Activated effector memory CD4-positive, alpha-beta T cell treated with Interleukin-2 at 50 U/mL for 16 hours (primary cell): ENCODE measurements at regions not wholly inside any gene's neighbourhood (a gene's known extent, or its start where the extent isn't known, plus 50 kb on each side); places are given as distances from the start of the nearest gene placed in this dataset.
"Not testable (repeated sequence)": the region's sequence is repeated elsewhere in the genome, so short reads cannot be mapped to it uniquely, and the experiment has no call there.

Experiments
- DNase-seq: peaks from one replicate; pipeline ENCODE4 v3.0.0-alpha.2; 2020

DNA sequence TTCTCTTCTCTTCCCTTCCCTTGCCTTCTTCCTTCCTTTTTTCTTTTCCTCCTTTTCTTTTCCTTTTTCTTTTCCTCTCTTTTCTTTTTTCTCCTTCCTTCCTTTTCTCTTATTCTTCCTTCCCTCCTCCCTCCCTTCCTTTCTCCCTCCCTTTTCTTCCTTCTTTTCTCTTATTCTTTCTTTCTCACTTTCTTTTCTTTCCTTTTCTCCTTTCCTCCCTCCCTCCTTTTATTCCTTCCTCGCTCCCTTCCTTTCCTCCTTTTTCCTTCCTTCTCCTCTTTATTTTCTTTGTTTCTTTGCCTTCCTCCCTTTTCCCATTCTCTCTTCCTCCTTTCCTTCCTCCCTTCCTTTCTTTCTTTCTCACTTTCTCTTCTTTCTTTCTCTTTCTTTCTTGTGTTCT is 146.1 kb downstream of the ZNF92 start:
- not testable (repeated sequence) for DNase-seq

DNA sequence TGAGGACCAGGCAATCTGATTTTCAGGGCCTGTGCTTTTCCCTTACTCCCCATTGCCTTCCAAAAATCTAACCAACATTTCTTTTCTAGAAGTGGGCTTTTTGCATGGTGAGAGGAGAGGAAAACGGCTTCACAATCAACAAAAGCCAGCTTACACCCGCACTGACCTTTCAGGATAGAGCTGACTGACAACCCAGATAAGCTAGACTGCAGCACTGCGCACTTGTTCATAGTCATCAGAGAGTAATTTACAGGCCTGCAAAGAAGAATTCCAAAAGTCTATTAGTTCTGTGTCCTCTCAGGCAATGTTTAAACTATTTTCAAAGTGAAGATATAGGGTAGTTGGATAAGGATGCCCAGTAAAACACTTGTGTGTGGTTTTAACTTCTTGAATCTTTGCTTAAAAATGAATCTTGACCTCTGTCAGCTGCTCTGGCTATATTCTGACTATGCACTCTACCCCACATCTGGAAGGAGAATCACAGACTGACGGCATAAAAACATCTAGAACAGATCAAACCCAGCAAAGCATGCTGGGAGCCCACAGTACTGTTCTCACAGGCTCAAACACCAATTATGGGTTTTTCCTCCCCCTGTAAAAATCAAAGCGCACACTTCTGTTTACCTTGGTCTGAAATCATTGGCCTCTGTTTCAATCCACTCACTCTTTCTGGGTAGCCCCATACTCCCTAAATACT is 172.0 kb downstream of the ZNF92 start:
- not testable (repeated sequence) for DNase-seq

DNA sequence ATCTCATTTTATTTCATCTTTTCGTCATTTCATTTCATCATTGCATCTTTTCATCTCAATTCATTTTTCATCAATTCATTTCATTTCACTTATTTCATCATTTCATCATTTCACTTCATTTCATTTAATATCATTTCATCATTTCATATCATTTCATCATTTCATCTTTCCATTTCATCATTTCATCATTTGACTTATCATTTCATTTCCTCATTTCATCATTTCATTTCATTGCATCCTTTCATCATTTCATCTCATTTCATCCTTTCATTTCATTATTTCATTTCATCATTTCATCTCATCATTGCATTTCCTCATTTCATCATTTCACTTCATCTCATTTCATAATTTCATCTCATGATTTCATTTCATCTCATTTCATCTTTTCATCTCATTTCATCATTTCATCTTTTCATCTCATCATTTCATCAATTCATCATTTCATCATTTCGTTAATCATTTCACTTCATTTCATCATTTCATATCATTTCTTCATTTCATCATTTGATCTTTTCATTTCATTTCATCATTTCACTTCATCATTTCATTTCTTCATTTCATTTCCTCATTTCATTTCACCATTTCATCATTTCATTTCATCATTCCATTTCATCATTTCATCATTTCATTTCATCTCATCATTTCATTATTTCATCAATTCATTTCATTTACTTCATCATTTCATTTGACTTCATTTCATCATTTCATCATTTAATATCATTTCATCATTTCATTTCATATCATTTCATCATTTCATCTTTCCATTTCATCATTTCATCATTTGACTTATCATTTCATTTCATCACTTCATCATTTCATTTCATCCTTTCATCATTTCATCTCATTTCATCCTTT is 176.2 kb downstream of the ZNF92 start:
- not testable (repeated sequence) for DNase-seq

DNA sequence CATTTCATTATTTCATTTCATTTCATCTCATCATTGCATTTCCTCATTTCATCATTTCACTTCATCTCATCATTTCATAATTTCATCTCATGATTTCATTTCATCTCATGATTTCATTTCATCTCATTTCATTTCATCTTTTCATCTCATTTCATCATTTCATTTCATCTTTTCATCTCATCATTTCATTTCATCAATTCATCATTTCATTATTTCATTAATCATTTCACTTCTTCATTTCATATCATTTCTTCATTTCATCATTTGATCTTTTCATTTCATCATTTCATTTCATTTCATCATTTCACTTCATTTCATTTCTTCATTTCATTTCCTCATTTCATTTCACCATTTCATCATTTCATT is 176.8 kb downstream of the ZNF92 start:
- not testable (repeated sequence) for DNase-seq

DNA sequence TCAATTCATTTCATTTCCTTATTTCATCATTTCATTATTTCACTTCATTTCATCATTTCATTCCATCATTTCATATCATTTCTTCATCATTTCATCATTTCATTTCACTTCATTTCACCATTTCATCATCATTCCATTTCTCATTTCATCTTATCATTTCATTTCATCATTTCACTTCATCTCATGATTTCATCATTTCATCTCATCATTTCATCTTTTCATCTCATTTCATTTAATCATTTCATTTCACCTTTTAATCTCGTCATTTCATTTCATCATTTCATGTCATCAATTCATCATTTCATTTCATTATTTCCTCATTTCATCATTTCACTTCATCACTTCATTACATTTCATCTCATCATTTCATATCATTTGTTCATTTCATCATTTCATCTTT is 177.4 kb downstream of the ZNF92 start:
- DNase-seq, result not testable (repeated sequence)

DNA sequence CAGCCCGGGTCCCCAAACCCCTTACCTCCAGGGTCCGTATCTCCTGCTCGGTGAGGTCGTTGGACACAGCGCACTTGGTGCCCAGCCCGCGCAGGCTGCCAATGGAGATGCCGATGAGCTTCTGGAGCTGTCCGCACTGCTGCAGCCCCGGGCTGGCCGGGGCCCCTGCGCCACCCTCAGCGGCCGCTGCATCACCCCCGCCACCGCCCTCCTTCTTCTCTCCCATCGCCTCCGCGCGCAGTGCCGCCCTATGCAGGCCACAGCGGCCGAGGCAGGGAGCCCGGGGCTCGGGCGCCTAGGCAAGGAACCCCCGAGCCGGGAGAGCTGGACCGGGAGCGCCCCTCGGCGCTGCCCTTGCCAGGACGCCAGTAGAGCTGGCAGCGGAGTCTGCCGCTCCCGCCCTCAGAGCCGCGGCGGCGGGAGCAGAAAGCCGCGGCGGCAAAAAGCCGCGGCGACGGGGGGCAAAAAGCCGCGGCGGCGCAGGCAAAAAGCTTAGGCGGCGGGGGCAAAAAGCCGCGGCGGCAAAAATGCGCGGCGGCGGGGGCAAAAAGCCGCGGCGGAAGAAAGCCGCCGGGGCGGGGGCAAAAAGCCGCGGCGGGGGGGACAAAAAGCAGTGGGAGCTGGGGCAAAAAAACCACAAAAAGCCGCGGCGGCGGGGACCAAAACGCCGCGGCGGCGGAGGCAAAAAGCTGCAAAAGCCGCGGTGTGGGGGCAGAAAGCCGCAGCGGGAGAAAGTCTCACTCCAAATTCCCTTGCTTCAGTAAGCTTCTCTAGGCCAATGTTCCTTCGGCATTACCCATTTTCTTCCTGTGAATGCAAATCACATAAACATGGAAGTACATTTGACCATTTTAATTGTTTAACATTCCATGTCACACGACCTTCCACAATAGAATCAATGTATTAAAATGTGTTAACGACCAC is 181.2 kb downstream of the ZNF92 start:
- not testable (repeated sequence) for DNase-seq

DNA sequence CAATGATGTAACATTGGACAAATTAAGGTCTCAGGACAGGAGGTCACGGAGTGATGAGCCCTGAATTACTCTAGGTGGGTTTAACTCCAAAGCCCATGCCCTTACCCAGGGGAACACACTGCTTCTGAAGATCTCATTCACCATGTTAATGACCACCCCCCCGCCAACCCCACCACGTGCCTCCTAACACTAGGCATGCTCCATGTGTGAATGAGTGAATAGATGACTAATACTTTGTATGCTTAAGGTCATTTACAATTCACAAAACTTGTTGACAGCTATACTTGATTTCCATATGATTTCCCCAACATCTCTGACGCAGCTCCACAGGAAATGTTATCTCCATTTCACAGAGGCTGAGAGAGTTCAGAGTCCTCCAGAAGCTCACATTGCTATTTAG is 184.9 kb downstream of the ZNF92 start:
- not testable (repeated sequence) for DNase-seq

DNA sequence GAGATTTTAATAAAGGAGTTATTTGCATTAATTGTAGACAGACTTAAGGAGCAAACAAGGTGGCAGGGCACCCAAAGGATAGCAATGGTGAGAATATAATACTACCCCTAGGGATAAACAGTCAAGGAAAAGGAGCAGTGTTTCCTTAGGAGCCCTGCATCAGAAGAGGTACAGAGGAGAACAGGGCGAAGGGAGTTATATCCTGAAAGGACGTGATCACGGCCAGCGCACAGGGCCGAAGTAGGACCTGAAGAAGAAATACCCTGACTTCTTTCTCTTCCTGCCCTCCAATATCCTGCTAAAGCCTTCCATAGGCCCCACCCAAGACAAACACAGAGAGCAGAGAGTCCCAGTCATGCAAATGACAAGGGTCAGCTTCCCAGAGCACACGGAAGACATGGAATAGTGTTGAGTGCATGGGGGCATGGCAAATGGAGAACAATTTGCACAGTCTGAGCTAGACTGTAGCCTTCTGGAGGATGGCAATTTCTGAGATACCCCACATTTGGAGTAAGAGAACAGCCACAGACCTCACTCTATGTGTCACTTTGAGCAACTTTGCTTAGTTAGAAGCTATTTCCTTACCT is 188.2 kb downstream of the ZNF92 start:
- not testable (repeated sequence) for DNase-seq

DNA sequence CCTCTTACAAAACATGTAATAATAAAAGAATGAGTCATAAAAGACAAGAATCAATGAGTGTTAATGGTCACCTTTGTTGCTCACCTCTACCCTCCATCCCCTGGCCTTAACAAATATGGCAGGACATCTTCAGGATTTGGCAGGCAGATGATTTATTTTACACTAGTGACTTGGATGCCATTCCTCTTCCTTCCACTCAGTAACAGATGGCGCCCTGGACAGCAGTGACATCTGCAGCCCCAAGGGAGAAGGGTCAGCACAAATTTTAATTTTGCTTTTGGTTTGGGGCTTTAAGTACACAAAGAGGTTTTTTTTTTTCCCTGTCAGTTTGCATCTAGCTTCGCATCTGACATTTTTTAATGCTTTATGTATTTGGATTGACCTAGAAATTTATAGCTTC is 188.9 kb downstream of the ZNF92 start:
- DNase-seq, result not testable (repeated sequence)

DNA sequence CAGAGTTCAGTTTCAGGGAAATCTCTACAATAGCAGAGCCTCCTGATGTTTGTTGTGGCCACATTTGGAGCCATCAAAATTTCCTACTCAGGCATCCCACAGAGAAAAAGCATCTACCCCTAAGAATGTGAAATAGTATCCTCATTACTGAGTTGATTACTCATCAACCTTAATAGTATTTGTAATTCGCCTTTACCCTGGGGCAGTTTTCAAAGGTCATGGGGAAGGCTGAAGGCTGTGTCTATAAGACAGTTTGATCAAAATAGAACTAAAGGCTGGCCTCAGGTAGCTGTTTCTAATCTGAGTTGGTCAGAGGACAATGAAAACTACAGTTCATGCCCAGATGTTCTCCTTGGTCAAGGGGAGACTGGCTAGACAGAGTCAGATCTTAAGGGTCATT is 189.7 kb downstream of the ZNF92 start:
- not testable (repeated sequence) for DNase-seq

DNA sequence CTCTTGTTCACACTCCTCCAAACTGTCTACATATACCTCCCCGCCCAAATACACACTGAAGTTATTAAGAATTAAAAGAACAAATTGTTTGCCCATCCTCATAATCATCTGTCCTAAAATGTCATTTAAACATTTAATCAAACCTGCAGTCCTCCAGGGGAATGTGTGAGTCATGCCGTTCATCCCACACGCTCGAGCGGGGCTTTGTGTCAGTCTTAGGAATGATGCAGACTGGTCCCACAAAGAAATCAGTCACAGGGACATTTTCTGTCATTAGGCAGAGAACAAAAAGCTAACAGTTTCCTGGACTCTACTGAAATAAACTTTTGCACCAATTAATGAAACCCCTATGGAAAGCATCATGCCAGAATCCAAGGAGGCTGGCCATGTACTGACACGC is 194.6 kb downstream of the ZNF92 start:
- DNase-seq, result not testable (repeated sequence)

DNA sequence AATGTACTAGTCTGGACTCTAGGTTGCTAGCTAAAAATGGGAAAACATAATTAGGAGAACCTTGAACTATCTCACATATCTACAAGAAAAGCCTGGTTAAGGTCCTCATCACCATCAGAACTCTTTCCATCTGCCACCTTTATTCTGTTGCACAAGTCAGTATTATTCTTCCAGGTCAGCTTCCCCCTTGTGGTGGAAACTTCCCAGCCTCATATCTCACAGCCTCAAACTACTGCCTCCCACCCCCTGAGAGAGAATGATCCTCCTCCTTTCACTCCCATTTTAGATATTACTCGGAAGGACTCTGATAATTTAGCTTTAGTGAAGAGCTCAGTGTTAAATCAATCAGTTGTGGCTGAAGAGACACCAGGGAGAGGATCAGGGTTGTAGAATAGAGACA is 197.3 kb downstream of the ZNF92 start:
- not testable (repeated sequence) for DNase-seq

DNA sequence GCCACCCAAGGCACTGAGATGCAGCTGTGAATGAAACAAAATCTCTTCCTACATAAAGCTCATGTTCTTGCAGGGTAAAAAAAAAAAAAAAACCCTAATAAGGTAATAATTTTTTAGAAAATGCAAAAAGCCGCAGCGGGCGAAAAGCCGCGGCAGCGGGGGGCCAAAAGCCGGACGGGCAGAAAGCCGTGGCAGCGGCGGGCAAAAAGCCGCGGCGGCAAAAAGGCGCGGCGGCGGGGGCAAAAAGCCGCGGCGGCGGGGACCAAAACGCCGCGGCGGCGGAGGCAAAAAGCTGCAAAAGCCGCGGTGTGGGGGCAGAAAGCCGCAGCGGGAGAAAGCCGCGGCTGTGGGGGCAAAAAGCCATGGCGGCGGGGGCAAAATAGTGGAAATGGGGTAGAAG is 198.9 kb downstream of the ZNF92 start:
- DNase-seq, result not testable (repeated sequence)

DNA sequence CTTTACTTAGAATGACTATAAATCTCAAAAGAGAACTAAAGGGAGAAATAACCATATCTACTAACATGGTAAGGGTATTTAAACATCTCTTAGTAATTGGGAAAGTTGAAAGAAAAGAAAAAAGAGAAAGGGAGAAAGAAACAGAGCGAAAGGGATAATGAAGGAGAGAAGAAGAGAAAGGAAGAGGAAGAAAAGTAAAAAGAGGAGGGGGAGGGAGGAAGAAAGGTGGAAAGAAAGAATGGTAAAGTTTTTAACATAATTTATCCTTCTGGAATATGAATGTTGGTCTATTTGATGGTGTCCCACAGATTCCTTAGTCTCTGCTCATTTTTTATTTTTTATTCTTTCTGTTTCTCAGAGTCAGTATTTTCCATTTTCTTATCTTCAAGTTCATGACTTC is 202.7 kb downstream of the ZNF92 start:
- DNase-seq, result not testable (repeated sequence)

DNA sequence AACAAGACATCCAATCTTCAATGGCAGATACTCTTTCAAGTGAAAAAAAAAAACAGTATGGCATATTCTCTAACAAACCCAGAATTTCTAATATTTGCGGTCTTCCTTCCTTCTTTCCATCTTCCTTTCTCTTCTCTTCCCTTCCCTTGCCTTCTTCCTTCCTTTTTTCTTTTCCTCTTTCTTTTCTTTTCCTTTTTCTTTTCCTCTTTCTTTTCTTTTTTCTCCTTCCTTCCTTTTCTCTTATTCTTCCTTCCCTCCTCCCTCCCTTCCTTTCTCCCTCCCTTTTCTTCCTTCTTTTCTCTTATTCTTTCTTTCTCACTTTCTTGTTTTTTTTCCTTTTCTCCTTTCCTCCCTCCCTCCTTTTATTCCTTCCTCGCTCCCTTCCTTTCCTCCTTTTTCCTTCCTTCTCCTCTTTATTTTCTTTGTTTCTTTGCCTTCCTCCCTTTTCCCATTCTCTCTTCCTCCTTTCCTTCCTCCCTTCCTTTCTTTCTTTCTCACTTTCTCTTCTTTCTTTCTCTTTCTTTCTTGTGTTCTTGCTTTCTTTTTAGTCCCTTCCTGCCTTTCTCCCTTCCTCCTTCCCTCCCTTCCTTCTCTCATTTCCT is 209.0 kb downstream of the ZNF92 start:
- not testable (repeated sequence) for DNase-seq

DNA sequence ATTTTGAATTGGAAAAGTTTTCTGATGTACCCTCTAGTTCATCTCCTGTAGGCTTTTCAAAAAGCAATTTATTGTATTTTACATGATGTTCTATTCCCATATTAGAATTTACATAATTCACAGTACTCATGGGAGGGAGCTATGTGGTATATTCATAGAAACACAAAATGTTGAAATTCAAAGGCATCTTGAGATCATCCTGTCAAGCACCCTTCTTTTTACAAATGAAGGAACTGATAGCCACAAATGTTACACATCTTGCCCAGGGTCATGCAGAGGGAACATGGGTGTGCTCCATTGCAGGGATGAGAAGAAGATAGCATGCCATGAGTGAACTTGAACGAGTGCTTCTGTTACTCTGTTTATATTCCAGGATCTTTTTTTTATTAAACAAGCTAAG is 228.8 kb downstream of the ZNF92 start:
- DNase-seq, result not testable (repeated sequence)

DNA sequence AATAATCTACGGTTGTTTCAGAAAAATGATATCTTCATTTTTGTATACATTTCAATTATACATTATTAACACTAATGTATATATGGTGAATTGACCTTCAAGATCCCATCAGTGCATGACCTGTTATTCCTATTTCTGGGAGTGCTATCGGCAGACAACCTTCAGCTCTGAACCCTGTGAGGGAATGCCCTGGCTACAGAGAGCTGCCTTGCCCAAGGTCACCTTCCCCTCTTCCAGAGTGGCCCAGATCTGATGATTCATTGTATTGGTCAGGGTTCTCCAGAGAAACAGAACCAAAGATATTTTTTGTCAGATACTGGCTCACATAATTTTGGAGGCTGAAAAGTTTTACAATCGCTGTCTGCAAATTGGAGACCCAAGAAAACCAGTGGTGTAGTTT is 235.5 kb downstream of the ZNF92 start:
- DNase-seq, result no peak

DNA sequence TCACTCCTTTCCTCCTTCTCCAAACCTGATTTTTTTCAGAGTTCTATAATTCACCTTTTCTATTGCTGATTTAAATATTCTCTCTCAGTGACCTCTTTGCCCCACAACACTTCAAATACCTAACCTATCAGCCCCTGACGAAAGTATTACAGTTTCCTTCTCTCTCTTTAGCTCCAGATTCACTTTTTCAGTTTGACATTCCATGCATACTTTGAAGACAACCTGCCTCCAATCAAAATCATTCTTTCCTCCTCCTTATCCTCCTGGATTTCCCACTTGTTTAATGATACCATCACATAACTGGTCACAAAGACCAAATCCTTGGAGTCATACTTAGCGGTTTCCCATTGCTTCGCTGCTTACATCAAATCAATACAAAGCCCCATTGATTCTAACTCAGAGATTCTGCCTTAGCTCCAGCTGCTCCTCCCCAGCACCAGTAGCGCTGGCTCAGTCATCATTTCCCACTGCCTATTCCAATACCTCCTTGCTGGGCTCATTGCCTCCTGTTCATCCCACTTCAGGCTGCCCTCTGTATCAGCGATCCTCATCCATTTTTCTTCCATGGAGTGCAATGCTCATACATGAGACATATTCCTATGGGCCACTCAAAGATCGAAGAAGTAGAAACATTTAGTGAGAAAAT is 240.1 kb downstream of the ZNF92 start:
- not testable (repeated sequence) for DNase-seq

DNA sequence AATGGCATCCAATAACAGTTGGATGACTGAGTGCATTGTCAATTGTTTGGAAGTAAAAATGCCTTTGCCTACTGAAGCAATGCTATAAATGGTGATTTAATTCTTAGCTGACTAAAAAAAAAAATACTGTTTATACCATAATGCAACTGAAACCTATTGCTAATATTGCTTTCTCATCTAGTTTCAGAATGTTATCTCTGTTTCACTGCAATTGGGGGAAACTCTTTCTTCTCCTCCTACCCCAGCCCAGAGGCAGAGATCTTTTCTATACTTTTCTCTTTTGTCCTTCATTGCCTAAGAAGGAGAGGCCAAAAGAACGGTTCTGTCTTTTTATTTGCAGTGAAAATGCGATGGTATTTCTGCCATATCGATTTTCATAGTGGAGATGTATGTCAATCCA is 242.5 kb downstream of the ZNF92 start:
- not testable (repeated sequence) for DNase-seq

DNA sequence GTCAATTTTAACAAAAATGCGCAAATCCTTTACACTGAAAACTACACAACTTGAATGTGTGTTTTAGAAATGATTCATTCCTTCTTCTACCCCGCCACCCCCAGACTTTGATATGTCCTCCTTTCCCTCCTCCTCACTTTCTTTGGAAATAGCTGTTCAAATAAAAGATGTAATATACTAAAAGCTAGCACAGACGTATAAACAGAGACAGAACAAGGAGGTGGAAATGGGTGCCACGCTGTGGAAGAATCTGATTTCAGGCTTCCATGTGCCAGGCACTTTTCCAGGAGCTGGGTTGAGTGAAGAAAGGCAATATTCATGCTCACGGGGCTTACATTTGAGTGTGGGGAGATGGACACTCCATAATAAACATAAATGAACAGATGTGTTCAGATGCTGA is 246.6 kb downstream of the ZNF92 start:
- DNase-seq, result not testable (repeated sequence)

DNA sequence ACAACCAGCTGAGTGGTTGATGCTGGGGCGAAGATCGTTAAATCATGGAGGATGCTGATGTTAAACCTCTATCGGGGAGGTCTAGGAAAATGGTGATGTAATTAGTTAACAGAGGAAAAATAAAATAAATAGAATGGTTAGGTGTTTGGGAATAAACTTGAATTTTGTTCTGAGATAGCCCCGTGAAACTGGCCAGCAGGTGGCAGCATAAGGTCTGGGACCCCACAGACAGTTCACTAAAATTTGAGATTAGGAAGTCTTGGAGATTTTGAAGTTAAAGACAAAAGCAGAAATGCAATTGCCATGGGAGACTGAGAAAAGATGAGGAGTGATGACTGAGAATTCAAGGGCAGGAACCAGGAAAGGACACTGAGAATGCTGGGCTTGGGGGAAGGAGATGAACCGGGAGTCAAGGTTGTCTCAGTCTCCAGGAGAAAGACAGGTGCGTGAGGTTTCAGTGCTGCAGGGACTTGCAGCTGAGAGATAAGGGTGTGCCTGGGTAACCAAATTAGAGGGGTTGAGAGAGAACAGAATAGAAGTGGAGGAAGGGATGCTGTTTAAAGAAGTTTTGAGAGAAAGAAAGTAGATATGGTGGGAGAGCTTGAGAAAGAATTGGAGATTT is 248.0 kb downstream of the ZNF92 start:
- not testable (repeated sequence) for DNase-seq
